ENCODE measurements at regions not wholly inside any gene's neighbourhood (a gene's known extent, or its start where the extent isn't known, plus 50 kb on each side); places are given as distances from the start of the nearest gene placed in this dataset.

DNA sequence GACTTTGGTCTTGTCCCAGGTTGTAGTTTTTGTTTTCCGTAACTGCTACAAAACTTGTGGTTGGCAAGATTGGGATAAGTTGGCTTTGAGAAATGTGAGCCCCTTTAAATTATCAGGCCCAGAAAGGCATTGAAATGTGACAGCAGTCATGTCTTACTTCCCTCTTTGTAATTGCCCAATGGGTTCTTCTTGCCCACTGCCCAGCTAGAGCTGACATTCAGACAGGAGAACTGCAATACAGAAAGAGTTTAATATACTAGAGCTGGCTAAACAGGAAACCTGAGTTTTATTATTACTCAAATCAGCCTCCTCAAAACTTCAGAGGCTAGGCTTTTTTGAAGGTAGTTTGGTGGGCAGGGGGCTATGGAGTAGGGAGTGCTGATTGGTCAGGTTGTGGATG lies 288.3 kb downstream of the ZNF674 start:
- no peak overlapping the region for H3K4me2 ChIP-seq (ENCODE audit: insufficient read depth, insufficient read length, low read length)

More for the DNA sequence above, 288.3 kb downstream of the ZNF674 start:
- Histone ChIP-seq H4K20me1 (ENCODE audit: control insufficient read depth, insufficient read depth, insufficient read length) (no peaks in the 10 kb centered on the region), H4K91ac (ENCODE audit: insufficient read length, low read depth, low read length) (no peak overlapping the region), H3K4ac (ENCODE audit: low read depth, low read length) (no peak overlapping the region), H4K5ac (ENCODE audit: insufficient read length, low read depth, low read length) (no peak overlapping the region), H3K79me2 (ENCODE audit: insufficient read depth, low read length) (no peaks in the 10 kb centered on the region), H3K27me3 (ENCODE audit: insufficient read depth, low read length) (peaks cover 2% of the 10 kb centered on the region; the same call in 1 of the 2 replicates), H2AK5ac (ENCODE audit: insufficient read length, low read length) (no peak overlapping the region), H3K56ac (ENCODE audit: insufficient read length, low read depth, low read length) (no peak overlapping the region), H3K14ac (ENCODE audit: insufficient read depth, low read length) (no peak overlapping the region), H2BK120ac (ENCODE audit: low read depth, low read length, poor library complexity, severe bottlenecking) (no peak overlapping the region), H3K4me1 (ENCODE audit: insufficient read depth, low read length) (no peaks in the 10 kb centered on the region), H3K23me2 (ENCODE audit: insufficient read length, low read depth, low read length, poor library complexity, severe bottlenecking) (no peaks in the 10 kb centered on the region), H3K9ac (ENCODE audit: extremely low read depth, insufficient read length, low read length) (no peak overlapping the region), H4K8ac (replicated peaks; ENCODE audit: insufficient read length, low read depth, low read length) (no peak overlapping the region), H3K27ac (ENCODE audit: insufficient read length, low read depth, low read length) (no peak overlapping the region), H3K23ac (ENCODE audit: insufficient read length, low read depth, low read length) (no peak overlapping the region), H2AFZ (ENCODE audit: low read length) (no peak overlapping the region), H2BK15ac (ENCODE audit: low read depth, low read length) (no peak overlapping the region), H3K9me3 (ENCODE audit: control insufficient read depth, low read depth, low read length) (no peaks in the 10 kb centered on the region), H3K18ac (ENCODE audit: insufficient read length, low read depth, low read length) (no peak overlapping the region), H3K79me1 (ENCODE audit: insufficient read depth, low read depth, low read length, poor library complexity, severe bottlenecking) (no peaks in the 10 kb centered on the region), H2BK5ac (ENCODE audit: insufficient read length, low read length) (no peak overlapping the region), H2BK20ac (ENCODE audit: low read depth, low read length, poor library complexity, severe bottlenecking) (no peak overlapping the region), H2BK12ac (ENCODE audit: insufficient read length, low read depth, low read length) (no peak overlapping the region), H3T11ph (ENCODE audit: low read length) (no peak overlapping the region)
- TF ChIP-seq, protein P1, sequence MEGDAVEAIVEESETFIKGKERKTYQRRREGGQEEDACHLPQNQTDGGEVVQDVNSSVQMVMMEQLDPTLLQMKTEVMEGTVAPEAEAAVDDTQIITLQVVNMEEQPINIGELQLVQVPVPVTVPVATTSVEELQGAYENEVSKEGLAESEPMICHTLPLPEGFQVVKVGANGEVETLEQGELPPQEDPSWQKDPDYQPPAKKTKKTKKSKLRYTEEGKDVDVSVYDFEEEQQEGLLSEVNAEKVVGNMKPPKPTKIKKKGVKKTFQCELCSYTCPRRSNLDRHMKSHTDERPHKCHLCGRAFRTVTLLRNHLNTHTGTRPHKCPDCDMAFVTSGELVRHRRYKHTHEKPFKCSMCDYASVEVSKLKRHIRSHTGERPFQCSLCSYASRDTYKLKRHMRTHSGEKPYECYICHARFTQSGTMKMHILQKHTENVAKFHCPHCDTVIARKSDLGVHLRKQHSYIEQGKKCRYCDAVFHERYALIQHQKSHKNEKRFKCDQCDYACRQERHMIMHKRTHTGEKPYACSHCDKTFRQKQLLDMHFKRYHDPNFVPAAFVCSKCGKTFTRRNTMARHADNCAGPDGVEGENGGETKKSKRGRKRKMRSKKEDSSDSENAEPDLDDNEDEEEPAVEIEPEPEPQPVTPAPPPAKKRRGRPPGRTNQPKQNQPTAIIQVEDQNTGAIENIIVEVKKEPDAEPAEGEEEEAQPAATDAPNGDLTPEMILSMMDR (conservative IDR thresholded peaks at IDR 0.05), result no peak
- Mint-ChIP-seq H3K4me3 (no peak overlapping the region), H3K36me3 (ENCODE audit: insufficient read depth in 1 of 3, low read depth in 3 of 3) (peaks cover 0 to 4% (median 0%) of the 10 kb centered on the region in 3 experiments; a peak in 4 of 7 replicates), H3K27me3 (ENCODE audit: low read depth) (no peaks in the 10 kb centered on the region), H3K27ac (no peak overlapping the region), H3K4me1 (peaks cover 15 to 16% of the 10 kb centered on the region in 2 experiments), H3K9me3 (peaks cover 65 to 74% of the 10 kb centered on the region in 2 experiments)
- WGBS (ENCODE audit: extremely low coverage, insufficient read length, low lambda C conversion rate), result no CpG with 5 or more reads among the region's 1 CpG
- DNase-seq, result no peak
